ENCODE measurements at regions not wholly inside any gene's neighbourhood (a gene's known extent, or its start where the extent isn't known, plus 50 kb on each side); places are given as distances from the start of the nearest gene placed in this dataset.

DNA sequence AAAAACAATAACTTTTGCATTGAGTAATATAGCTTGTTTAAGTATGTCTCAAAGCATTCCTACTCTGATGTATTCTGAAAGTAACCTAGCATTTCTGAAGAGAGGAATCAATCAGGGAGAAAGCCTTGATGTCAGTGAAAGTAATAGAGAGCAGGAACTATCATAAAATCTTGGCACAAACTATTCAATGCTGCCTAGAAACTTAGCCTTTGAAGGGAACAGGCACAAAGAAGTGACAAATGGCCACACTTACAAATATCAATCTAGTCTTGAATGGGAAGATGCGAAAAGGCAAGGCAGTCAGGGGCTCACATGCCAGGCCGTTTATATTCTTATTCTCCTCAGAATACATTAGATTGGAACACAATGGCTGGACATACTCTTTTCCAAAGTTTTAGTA is 576.5 kb upstream of the ANO3 start:
- no peak for TF ChIP-seq EZH2 (IDR thresholded peaks at IDR 0.05; ENCODE audit: low read length, missing control alignments)
- TF ChIP-seq, protein P1, sequence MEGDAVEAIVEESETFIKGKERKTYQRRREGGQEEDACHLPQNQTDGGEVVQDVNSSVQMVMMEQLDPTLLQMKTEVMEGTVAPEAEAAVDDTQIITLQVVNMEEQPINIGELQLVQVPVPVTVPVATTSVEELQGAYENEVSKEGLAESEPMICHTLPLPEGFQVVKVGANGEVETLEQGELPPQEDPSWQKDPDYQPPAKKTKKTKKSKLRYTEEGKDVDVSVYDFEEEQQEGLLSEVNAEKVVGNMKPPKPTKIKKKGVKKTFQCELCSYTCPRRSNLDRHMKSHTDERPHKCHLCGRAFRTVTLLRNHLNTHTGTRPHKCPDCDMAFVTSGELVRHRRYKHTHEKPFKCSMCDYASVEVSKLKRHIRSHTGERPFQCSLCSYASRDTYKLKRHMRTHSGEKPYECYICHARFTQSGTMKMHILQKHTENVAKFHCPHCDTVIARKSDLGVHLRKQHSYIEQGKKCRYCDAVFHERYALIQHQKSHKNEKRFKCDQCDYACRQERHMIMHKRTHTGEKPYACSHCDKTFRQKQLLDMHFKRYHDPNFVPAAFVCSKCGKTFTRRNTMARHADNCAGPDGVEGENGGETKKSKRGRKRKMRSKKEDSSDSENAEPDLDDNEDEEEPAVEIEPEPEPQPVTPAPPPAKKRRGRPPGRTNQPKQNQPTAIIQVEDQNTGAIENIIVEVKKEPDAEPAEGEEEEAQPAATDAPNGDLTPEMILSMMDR (conservative IDR thresholded peaks at IDR 0.05 in 1 of 2, IDR thresholded peaks at IDR 0.05 in 1 of 2; ENCODE audit: low read depth in 1 of 2, low read length in 2 of 2) = no peak

Data from fibroblast of lung (primary cell).